ENCODE measurements at regions not wholly inside any gene's neighbourhood (a gene's known extent, or its start where the extent isn't known, plus 50 kb on each side); places are given as distances from the start of the nearest gene placed in this dataset.

DNA sequence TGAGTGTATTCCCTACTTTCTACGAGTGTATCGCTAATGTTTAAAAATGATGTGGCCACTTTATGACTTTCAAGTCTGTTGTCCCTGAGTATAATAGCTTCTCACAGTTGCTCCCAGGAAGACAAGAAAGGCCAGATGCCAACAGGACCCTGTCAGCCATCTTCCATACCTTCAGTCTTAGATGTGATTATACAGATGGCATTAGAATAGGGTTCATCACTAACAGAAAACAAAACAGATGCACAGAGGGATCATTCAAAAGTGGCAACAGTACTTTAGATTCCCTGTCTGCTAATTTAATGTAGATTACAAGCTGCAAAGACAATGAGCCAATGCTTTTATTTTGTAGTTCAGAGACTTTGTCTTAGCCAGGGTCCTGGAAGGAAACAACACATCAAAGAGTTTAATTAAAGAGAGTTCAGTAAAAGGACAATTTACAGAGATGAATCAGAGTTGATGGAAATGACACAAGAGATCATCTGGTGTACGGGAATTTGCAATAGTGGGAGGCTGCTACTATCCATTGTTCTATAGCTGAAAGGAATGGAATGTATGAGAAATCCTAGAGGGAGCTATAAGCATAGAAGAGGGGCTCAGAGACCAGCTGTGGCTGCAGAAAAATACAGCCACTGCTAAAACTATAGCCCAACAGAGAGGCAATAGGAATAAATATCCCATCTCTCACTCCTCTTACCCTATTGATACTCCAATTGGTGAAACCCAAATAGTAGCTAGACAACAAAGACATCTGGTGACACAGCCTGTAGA, 393.7 kb upstream of the SMC2 start:
- no peaks in the 10 kb centered on the region for H3K36me3 ChIP-seq (ENCODE audit: control insufficient read depth, insufficient read depth, low read length)
- no peak overlapping the region for H3K27ac ChIP-seq (ENCODE audit: extremely low read depth, low read depth, low read length)
- BruUV-seq (replicated peaks) = no TSS peak
- no peaks in the 10 kb centered on the region for H3K9me1 ChIP-seq (ENCODE audit: control insufficient read depth, insufficient read depth, low read length)
- no peak for FAIRE-seq
- H4K20me1 ChIP-seq (replicated peaks; ENCODE audit: control insufficient read depth, insufficient read depth, low read length) = no peaks in the 10 kb centered on the region
- no peak for ATAC-seq
- H3K4me3 ChIP-seq = no peak overlapping the region
- H2AFZ ChIP-seq (ENCODE audit: low read depth, low read length) = no peak overlapping the region
- in situ Hi-C loops (cut with MboI) = no loop called here
- H3K9ac ChIP-seq (ENCODE audit: insufficient read depth in 1 of 2, low read depth in 2 of 2, low read length in 2 of 2) = no peak overlapping the region
- H3K9me3 ChIP-seq (replicated peaks; ENCODE audit: control insufficient read depth, insufficient read depth, low read depth, low read length) = no peaks in the 10 kb centered on the region
- H3K79me2 ChIP-seq (ENCODE audit: control insufficient read depth, insufficient read depth, low read length) = no peaks in the 10 kb centered on the region
- no peaks in the 10 kb centered on the region for H3K27me3 ChIP-seq (ENCODE audit: control insufficient read depth in 2 of 2, insufficient read depth in 2 of 2, low read length in 2 of 2)
- ChIA-PET CTCF (ENCODE audit: low intra/inter-chr PET ratio) (no interaction called here), POLR2A (no interaction called here)
- DNase-seq (ENCODE audit: extremely low read depth in 1 of 4, low spot score in 3 of 4) = no peak
- TF ChIP-seq ZBTB7A (IDR thresholded peaks at IDR 0.05; ENCODE audit: borderline replicate concordance, control insufficient read depth, low read depth, low read length) (no peak), CEBPB (tag; IDR thresholded peaks at IDR 0.05) (no peak), ZSCAN29 (IDR thresholded peaks at IDR 0.05) (no peak), RBM14 (IDR thresholded peaks at IDR 0.05; ENCODE audit: borderline replicate concordance, insufficient read depth, low read depth, low read length) (no peak), EP400 (IDR thresholded peaks at IDR 0.05) (no peak), FOXA1 (IDR thresholded peaks at IDR 0.05; ENCODE audit: borderline replicate concordance) (no peak), SIRT6 (IDR thresholded peaks at IDR 0.05; ENCODE audit: low read depth, low read length) (no peak)
- TF ChIP-seq, protein P1, sequence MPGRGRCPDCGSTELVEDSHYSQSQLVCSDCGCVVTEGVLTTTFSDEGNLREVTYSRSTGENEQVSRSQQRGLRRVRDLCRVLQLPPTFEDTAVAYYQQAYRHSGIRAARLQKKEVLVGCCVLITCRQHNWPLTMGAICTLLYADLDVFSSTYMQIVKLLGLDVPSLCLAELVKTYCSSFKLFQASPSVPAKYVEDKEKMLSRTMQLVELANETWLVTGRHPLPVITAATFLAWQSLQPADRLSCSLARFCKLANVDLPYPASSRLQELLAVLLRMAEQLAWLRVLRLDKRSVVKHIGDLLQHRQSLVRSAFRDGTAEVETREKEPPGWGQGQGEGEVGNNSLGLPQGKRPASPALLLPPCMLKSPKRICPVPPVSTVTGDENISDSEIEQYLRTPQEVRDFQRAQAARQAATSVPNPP (IDR thresholded peaks at IDR 0.05; ENCODE audit: borderline replicate concordance, insufficient read depth, insufficient read length) = no peak
- TF ChIP-seq, protein P2, sequence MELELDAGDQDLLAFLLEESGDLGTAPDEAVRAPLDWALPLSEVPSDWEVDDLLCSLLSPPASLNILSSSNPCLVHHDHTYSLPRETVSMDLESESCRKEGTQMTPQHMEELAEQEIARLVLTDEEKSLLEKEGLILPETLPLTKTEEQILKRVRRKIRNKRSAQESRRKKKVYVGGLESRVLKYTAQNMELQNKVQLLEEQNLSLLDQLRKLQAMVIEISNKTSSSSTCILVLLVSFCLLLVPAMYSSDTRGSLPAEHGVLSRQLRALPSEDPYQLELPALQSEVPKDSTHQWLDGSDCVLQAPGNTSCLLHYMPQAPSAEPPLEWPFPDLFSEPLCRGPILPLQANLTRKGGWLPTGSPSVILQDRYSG (tag; conservative IDR thresholded peaks at IDR 0.05; ENCODE audit: low read depth) = no peak
- H3K4me2 ChIP-seq (ENCODE audit: insufficient read depth, low read length) = no peak overlapping the region
- intact Hi-C loops (cut with micrococcal nuclease) = no loop called here
- 0% methylated on average over 3 of the region's 3 CpGs for WGBS (ENCODE audit: insufficient coverage, low coverage, missing lambda C conversion rate)
- H3K4me1 ChIP-seq (replicated peaks in 1 of 2; ENCODE audit: control insufficient read depth in 2 of 2, insufficient read depth in 2 of 2, low read length in 2 of 2) = no peaks in the 10 kb centered on the region
